ENCODE measurements at regions not wholly inside any gene's neighbourhood (a gene's known extent, or its start where the extent isn't known, plus 50 kb on each side); places are given as distances from the start of the nearest gene placed in this dataset.

- TF ChIP-seq USF2 (CRISPR knock-in tag; IDR thresholded peaks at IDR 0.05) (no peak), JUN (CRISPR knock-in tag; IDR thresholded peaks at IDR 0.05) (no peak), CTCF (IDR thresholded peaks at IDR 0.05) (no peak), E2F4 (CRISPR knock-in tag; IDR thresholded peaks at IDR 0.05; ENCODE audit: borderline replicate concordance, low read depth) (no peak), ZBTB21 (CRISPR knock-in tag; IDR thresholded peaks at IDR 0.05; ENCODE audit: borderline replicate concordance) (no peak), NFYB (CRISPR knock-in tag; conservative IDR thresholded peaks at IDR 0.05; ENCODE audit: low read depth) (no peak), TEAD4 (CRISPR knock-in tag; IDR thresholded peaks at IDR 0.05) (no peak), FOXP1 (CRISPR knock-in tag; IDR thresholded peaks at IDR 0.05; ENCODE audit: borderline replicate concordance) (no peak), ATF6 (CRISPR knock-in tag; IDR thresholded peaks at IDR 0.05) (no peak), ZNF281 (CRISPR knock-in tag; IDR thresholded peaks at IDR 0.05) (no peak), CDX4 (CRISPR knock-in tag; IDR thresholded peaks at IDR 0.05; ENCODE audit: borderline replicate concordance) (no peak), USF1 (CRISPR knock-in tag; IDR thresholded peaks at IDR 0.05) (no peak), ESRRA (CRISPR knock-in tag; IDR thresholded peaks at IDR 0.05; ENCODE audit: borderline replicate concordance) (no peak), ZNF232 (CRISPR knock-in tag; IDR thresholded peaks at IDR 0.05) (no peak)
These were observed 596.9 kb upstream of the PCDH15 start for GRCh38 chr10:55397777-55398496.

All from WTC11 (cell line).